Trophoblast cell (in vitro differentiated cells and primary cell): ENCODE measurements at regions not wholly inside any gene's neighbourhood (a gene's known extent, or its start where the extent isn't known, plus 50 kb on each side); places are given as distances from the start of the nearest gene placed in this dataset.

ENCODE experiments used
- DNase-seq, 2 donors: peaks; one replicate each; pipeline ENCODE4 v3.0.0-alpha.2; 2016
- H2AFZ ChIP-seq: 2 replicates; pipeline ENCODE4 v1.6.1; 2013; ENCODE audit warnings: low read length, moderate library complexity, mild to moderate bottlenecking; ENCODE audit not compliant: insufficient read depth, poor library complexity
- H2AK5ac ChIP-seq: 2 replicates; pipeline ENCODE4 v1.6.1; 2013; ENCODE audit warnings: mild to moderate bottlenecking, low read length
- H2BK120ac ChIP-seq: 2 replicates; pipeline ENCODE4 v1.6.1; 2013; ENCODE audit warnings: low read length, mild to moderate bottlenecking, moderate library complexity; ENCODE audit not compliant: insufficient read depth, poor library complexity
- H2BK12ac ChIP-seq: 2 replicates; pipeline ENCODE4 v1.6.1; 2013; ENCODE audit warnings: mild to moderate bottlenecking, low read length, moderate library complexity
- H2BK5ac ChIP-seq: 2 replicates; pipeline ENCODE4 v1.6.1; 2013; ENCODE audit warnings: low read length, low read depth, moderate library complexity, mild to moderate bottlenecking; ENCODE audit not compliant: poor library complexity
- H3K14ac ChIP-seq: 2 replicates; pipeline ENCODE4 v1.6.1; 2013; ENCODE audit warnings: mild to moderate bottlenecking, low read length
- H3K18ac ChIP-seq: 2 replicates; pipeline ENCODE4 v1.6.1; 2013; ENCODE audit warnings: mild to moderate bottlenecking, low read length
- H3K23ac ChIP-seq: 2 replicates; pipeline ENCODE4 v1.6.1; 2013; ENCODE audit warnings: low read length
- H3K27ac ChIP-seq: 2 replicates; pipeline ENCODE4 v1.5.1; 2013; ENCODE audit warnings: low read depth, mild to moderate bottlenecking, inconsistent platforms, low read length, moderate library complexity
- H3K27me3 ChIP-seq: 2 replicates; pipeline ENCODE4 v1.6.1; 2013; ENCODE audit warnings: inconsistent platforms, mild to moderate bottlenecking, low read length, moderate library complexity; ENCODE audit not compliant: insufficient read depth
- H3K36me3 ChIP-seq, 2 experiments: 1 replicate in 1 of 2; 2 replicates in 1 of 2; pipeline ENCODE4 v1.6.1; 2013; ENCODE audit warnings: low read length in 2 of 2, mild to moderate bottlenecking in 2 of 2, moderate library complexity in 1 of 2; ENCODE audit not compliant: insufficient read depth in 2 of 2, control insufficient read depth in 1 of 2
- H3K4ac ChIP-seq: 2 replicates; pipeline ENCODE4 v1.6.1; 2013; ENCODE audit warnings: low read depth, mild to moderate bottlenecking, low read length, moderate library complexity
- H3K4me1 ChIP-seq, 2 experiments: 1 replicate in 1 of 2; 2 replicates in 1 of 2; pipeline ENCODE4 v1.6.1; 2013; ENCODE audit warnings: low read length in 2 of 2, mild to moderate bottlenecking in 2 of 2, moderate library complexity in 1 of 2; ENCODE audit not compliant: insufficient read depth in 2 of 2, control insufficient read depth in 1 of 2
- H3K4me2 ChIP-seq: 2 replicates; pipeline ENCODE4 v1.6.1; 2013; ENCODE audit warnings: inconsistent platforms, mild to moderate bottlenecking, low read length, moderate library complexity
- H3K4me3 ChIP-seq: 2 replicates; pipeline ENCODE4 v1.5.1; 2013; ENCODE audit warnings: mild to moderate bottlenecking, low read depth, low read length, inconsistent platforms
- H3K79me1 ChIP-seq: one replicate; pipeline ENCODE4 v1.6.1; 2013; ENCODE audit warnings: low read length
- H3K79me2 ChIP-seq: 2 replicates; pipeline ENCODE4 v1.6.1; 2013; ENCODE audit warnings: low read length, mild to moderate bottlenecking; ENCODE audit not compliant: control insufficient read depth, insufficient read depth, poor library complexity
- H3K9ac ChIP-seq: 2 replicates; pipeline ENCODE4 v1.6.1; 2013; ENCODE audit warnings: mild to moderate bottlenecking, low read length
- H3K9me3 ChIP-seq: 2 replicates; pipeline ENCODE4 v1.6.1; 2013; ENCODE audit warnings: low read depth, mild to moderate bottlenecking, control low read depth, inconsistent platforms, low read length; ENCODE audit not compliant: insufficient read depth
- H4K12ac ChIP-seq: 2 replicates; pipeline ENCODE4 v1.6.1; 2013; ENCODE audit warnings: low read depth, mild to moderate bottlenecking, low read length, moderate library complexity
- H4K8ac ChIP-seq: 2 replicates; pipeline ENCODE4 v1.6.1; 2013; ENCODE audit warnings: low read depth, mild to moderate bottlenecking, low read length, moderate library complexity
- H4K91ac ChIP-seq: one replicate; pipeline ENCODE4 v1.6.1; 2013; ENCODE audit warnings: low read depth, mild to moderate bottlenecking, low read length, moderate library complexity
- WGBS: extraction: QIAGEN DNeasy Blood & Tissue Kit; methylation state at CpG from one replicate; pipeline ENCODE4 v1.1.7; 2013; ENCODE audit warnings: missing lambda C conversion rate; ENCODE audit not compliant: insufficient read length, insufficient coverage; ENCODE audit errors: extremely low coverage; 5-methylcytosine and 5-hydroxymethylcytosine counted together

- no peaks in the 10 kb centered on the region for H3K9me3 ChIP-seq
- H4K12ac ChIP-seq, result no peak overlapping the region
- H3K18ac ChIP-seq, result no peak overlapping the region
- no peak overlapping the region for H3K4ac ChIP-seq
- no peak overlapping the region for H4K8ac ChIP-seq
- WGBS, result no CpG with 5 or more reads among the region's 2 CpGs
- H3K9ac ChIP-seq, result no peak overlapping the region
- no peak overlapping the region for H2BK5ac ChIP-seq
- H3K27me3 ChIP-seq, result no peaks in the 10 kb centered on the region
- H3K79me2 ChIP-seq, result no peaks in the 10 kb centered on the region
- no peaks in the 10 kb centered on the region for H3K79me1 ChIP-seq
- no peak overlapping the region for H2AFZ ChIP-seq
- no peaks in the 10 kb centered on the region for H3K4me1 ChIP-seq
- H3K4me3 ChIP-seq, result no peak overlapping the region
- H2AK5ac ChIP-seq, result no peak overlapping the region
- no peak for DNase-seq
- H3K23ac ChIP-seq, result no peak overlapping the region
- H3K14ac ChIP-seq, result no peak overlapping the region
- no peak overlapping the region for H2BK12ac ChIP-seq
- H3K36me3 ChIP-seq, result no peaks in the 10 kb centered on the region
- H2BK120ac ChIP-seq, result no peak overlapping the region
- H3K27ac ChIP-seq, result no peak overlapping the region
- no peak overlapping the region for H4K91ac ChIP-seq
- no peak overlapping the region for H3K4me2 ChIP-seq
Observed at GRCh38 chr1:87457408-87457807, 128.7 kb downstream of the LMO4 start.

GRCh38 chr1:87462894-87463293 is 134.2 kb downstream of the LMO4 start:
- no peaks in the 10 kb centered on the region for H3K27me3 ChIP-seq
- no peak overlapping the region for H4K8ac ChIP-seq
- no peaks in the 10 kb centered on the region for H3K79me1 ChIP-seq
- H2AFZ ChIP-seq, result no peak overlapping the region
- H2BK120ac ChIP-seq, result no peak overlapping the region
- no peaks in the 10 kb centered on the region for H3K36me3 ChIP-seq
- no peak overlapping the region for H3K4me2 ChIP-seq
- no peak overlapping the region for H3K14ac ChIP-seq
- no peak for DNase-seq
- no peak overlapping the region for H2BK12ac ChIP-seq
- H4K12ac ChIP-seq, result no peak overlapping the region
- WGBS, result no CpG with 5 or more reads among the region's 1 CpG
- H3K4ac ChIP-seq, result no peak overlapping the region
- H3K4me1 ChIP-seq, result no peaks in the 10 kb centered on the region
- H2AK5ac ChIP-seq, result no peak overlapping the region
- H3K18ac ChIP-seq, result no peak overlapping the region
- H3K27ac ChIP-seq, result no peak overlapping the region
- no peaks in the 10 kb centered on the region for H3K79me2 ChIP-seq
- H3K9ac ChIP-seq, result no peak overlapping the region
- no peak overlapping the region for H3K4me3 ChIP-seq
- H3K9me3 ChIP-seq, result no peaks in the 10 kb centered on the region
- no peak overlapping the region for H4K91ac ChIP-seq
- H2BK5ac ChIP-seq, result no peak overlapping the region
- H3K23ac ChIP-seq, result no peak overlapping the region

GRCh38 chr1:87464022-87464490 is 135.4 kb downstream of the LMO4 start:
- no peak overlapping the region for H3K18ac ChIP-seq
- WGBS, result no CpG with 5 or more reads among the region's 3 CpGs
- no peak overlapping the region for H2BK5ac ChIP-seq
- no peak overlapping the region for H3K27ac ChIP-seq
- H2AK5ac ChIP-seq, result no peak overlapping the region
- H3K9me3 ChIP-seq, result no peaks in the 10 kb centered on the region
- DNase-seq, result no peak
- no peak overlapping the region for H4K12ac ChIP-seq
- H3K14ac ChIP-seq, result no peak overlapping the region
- H3K4me2 ChIP-seq, result no peak overlapping the region
- H2BK120ac ChIP-seq, result no peak overlapping the region
- no peaks in the 10 kb centered on the region for H3K4me1 ChIP-seq
- no peaks in the 10 kb centered on the region for H3K79me2 ChIP-seq
- no peaks in the 10 kb centered on the region for H3K36me3 ChIP-seq
- H3K23ac ChIP-seq, result no peak overlapping the region
- no peaks in the 10 kb centered on the region for H3K79me1 ChIP-seq
- no peak overlapping the region for H3K4ac ChIP-seq
- no peaks in the 10 kb centered on the region for H3K27me3 ChIP-seq
- H2AFZ ChIP-seq, result no peak overlapping the region
- no peak overlapping the region for H3K4me3 ChIP-seq
- no peak overlapping the region for H4K91ac ChIP-seq
- no peak overlapping the region for H4K8ac ChIP-seq
- no peak overlapping the region for H2BK12ac ChIP-seq
- H3K9ac ChIP-seq, result no peak overlapping the region

- H3K9ac ChIP-seq, result no peak overlapping the region
Observed at GRCh38 chr1:87466621-87467020, 137.9 kb downstream of the LMO4 start.

More at GRCh38 chr1:87466621-87467020, 137.9 kb downstream of the LMO4 start:
- no peaks in the 10 kb centered on the region for H3K9me3 ChIP-seq
- no peaks in the 10 kb centered on the region for H3K79me2 ChIP-seq
- no peak overlapping the region for H2AK5ac ChIP-seq
- H3K4me2 ChIP-seq, result no peak overlapping the region
- no CpG with 5 or more reads among the region's 7 CpGs for WGBS
- H2BK12ac ChIP-seq, result no peak overlapping the region
- no peaks in the 10 kb centered on the region for H3K27me3 ChIP-seq
- H4K91ac ChIP-seq, result no peak overlapping the region
- no peak overlapping the region for H3K4me3 ChIP-seq
- no peak overlapping the region for H3K23ac ChIP-seq
- no peak overlapping the region for H4K8ac ChIP-seq
- DNase-seq, result no peak
- H4K12ac ChIP-seq, result no peak overlapping the region
- H3K14ac ChIP-seq, result no peak overlapping the region
- H2BK120ac ChIP-seq, result no peak overlapping the region
- no peak overlapping the region for H3K4ac ChIP-seq
- no peaks in the 10 kb centered on the region for H3K4me1 ChIP-seq
- no peak overlapping the region for H3K18ac ChIP-seq
- no peak overlapping the region for H3K27ac ChIP-seq
- no peaks in the 10 kb centered on the region for H3K36me3 ChIP-seq
- no peaks in the 10 kb centered on the region for H3K79me1 ChIP-seq
- H2AFZ ChIP-seq, result no peak overlapping the region
- no peak overlapping the region for H2BK5ac ChIP-seq
